22Rv1 (cell line): ENCODE measurements at regions not wholly inside any gene's neighbourhood (a gene's known extent, or its start where the extent isn't known, plus 50 kb on each side); places are given as distances from the start of the nearest gene placed in this dataset.

Experiments
- H3K27ac ChIP-seq: fragments of 450-650 bp; 2 replicates; pipeline ENCODE4 v1.5.1; 2017
- ZFX ChIP-seq: fragments of 450-650 bp; IDR thresholded peaks from 2 replicates; pipeline ENCODE4 v1.6.1; 2017; ENCODE audit warnings: antibody characterized with exemption, borderline replicate concordance
- TF ChIP-seq, protein P1 (sequence below): fragments of 450-650 bp; IDR thresholded peaks from 2 replicates; pipeline ENCODE4 v1.5.1; 2017; ENCODE audit warnings: mild to moderate bottlenecking

DNA sequence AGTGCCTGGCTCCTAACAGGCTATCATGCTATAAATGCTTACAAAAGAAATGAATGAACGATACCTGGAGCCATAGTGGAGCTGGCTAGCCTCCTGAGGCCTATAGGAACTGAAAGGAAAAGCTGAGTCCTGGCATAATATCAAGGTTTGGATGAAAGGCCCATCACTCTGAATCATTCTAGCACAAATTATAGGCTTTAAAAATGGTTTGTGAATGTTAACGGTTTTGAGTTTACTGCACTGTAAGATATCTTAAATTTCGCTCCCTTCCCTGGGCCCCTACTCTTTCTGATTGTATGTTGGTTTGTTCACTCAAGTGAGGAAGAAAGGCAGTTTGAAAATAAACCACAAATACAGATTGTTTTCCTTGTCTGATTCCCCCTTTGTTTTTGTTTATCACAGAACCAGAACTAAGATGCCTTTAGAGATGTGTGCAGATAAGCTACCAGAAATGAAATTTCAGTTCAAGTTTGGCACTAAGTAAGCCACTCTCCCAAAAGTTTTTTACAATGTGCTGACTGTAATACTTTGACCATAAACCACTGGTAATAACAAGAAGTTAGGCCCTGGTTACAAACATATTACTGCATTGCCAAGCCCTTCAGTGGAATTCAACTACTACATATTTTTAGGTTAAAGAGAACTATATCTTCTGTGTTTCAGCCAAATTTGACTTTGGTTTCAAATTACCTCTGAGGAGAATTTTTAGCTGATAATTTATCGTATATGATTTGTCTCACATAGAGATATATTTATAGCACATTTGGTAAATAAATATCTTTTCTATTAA, 89.5 kb downstream of the ALX1 start:
- TF ChIP-seq, protein P1, sequence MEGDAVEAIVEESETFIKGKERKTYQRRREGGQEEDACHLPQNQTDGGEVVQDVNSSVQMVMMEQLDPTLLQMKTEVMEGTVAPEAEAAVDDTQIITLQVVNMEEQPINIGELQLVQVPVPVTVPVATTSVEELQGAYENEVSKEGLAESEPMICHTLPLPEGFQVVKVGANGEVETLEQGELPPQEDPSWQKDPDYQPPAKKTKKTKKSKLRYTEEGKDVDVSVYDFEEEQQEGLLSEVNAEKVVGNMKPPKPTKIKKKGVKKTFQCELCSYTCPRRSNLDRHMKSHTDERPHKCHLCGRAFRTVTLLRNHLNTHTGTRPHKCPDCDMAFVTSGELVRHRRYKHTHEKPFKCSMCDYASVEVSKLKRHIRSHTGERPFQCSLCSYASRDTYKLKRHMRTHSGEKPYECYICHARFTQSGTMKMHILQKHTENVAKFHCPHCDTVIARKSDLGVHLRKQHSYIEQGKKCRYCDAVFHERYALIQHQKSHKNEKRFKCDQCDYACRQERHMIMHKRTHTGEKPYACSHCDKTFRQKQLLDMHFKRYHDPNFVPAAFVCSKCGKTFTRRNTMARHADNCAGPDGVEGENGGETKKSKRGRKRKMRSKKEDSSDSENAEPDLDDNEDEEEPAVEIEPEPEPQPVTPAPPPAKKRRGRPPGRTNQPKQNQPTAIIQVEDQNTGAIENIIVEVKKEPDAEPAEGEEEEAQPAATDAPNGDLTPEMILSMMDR = no peak
- TF ChIP-seq ZFX = no peak
- H3K27ac ChIP-seq = no peak overlapping the region

DNA sequence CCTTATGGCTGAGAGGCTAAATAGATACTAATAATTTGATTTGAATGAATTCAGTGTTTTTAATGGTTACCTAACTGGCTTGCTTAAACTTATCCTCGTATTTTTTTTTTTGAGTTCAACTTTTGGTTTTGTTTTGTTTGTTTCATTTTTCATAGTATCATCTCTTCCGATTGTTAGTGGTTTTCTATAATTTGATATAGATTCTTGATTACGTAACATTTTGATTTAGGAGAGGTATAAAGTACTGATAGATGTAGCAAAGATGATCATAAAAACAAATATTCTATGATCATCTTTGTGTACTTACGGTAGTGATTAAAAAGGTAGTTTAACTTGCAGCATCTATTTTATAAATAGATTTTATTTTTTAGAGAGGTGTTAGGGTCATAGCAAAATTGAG, 93.0 kb downstream of the ALX1 start:
- H3K27ac ChIP-seq = peak overlapping the region; percentile 60; the same call in 1 of the 2 replicates
- TF ChIP-seq, protein P1 = no peak
- no peak for TF ChIP-seq ZFX

DNA sequence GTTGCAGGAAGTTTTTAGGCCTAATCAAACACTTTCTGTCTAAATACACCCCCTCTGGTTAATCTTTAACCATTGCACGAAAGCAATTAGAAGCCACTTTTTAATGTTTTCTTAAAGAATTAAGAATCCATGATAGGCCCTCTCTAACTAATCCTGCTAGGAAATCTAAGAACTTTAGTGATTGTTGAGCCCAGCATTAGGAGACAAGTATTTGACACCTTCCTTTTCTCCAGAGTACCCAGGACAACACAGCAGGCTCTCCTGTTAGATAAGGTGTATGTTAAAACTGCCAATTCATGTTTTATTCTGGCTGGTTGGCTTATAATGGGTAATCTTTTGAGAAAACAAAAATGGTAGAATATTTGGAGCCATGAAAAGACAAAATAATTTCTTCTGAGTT, 95.0 kb downstream of the ALX1 start:
- no peak for TF ChIP-seq ZFX
- TF ChIP-seq, protein P1 = no peak
- peak overlapping the region; percentile 60; the same call in 1 of the 2 replicates for H3K27ac ChIP-seq

- TF ChIP-seq, protein P1 = no peak
- no peak for TF ChIP-seq ZFX
- H3K27ac ChIP-seq = no peak overlapping the region
These were observed 105.4 kb downstream of the ALX1 start for GRCh38 chr12:85385406-85385805.

- no peak overlapping the region for H3K27ac ChIP-seq
- no peak for TF ChIP-seq ZFX
- TF ChIP-seq, protein P1 = no peak
These were observed 110.2 kb downstream of the ALX1 start for GRCh38 chr12:85390266-85390665.

DNA sequence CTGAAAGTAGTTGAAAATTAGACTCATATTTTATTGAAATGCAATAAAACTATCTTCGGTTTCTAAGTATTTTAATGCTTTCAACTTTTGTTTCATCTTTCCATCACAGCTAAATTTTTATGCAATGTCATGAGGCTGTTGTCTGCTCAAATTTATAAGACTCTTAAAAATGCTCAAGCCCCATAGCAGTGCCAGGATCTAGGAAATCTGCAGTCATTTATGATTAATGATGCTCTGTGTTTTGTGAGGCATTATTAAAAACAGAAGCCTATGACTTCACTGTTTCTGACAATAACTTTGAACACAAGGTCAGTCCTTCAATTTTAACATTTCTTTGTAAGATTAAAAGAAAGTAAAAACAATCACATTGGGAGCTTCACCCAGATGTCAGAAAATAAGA, 112.5 kb downstream of the ALX1 start:
- TF ChIP-seq, protein P1 = no peak
- no peak for TF ChIP-seq ZFX
- H3K27ac ChIP-seq = no peak overlapping the region

GRCh38 chr12:85393606-85394005, 113.6 kb downstream of the ALX1 start:
- no peak for TF ChIP-seq ZFX
- TF ChIP-seq, protein P1 = no peak
- H3K27ac ChIP-seq = no peak overlapping the region
